HG03520 (cell line): ENCODE measurements at regions not wholly inside any gene's neighbourhood (a gene's known extent, or its start where the extent isn't known, plus 50 kb on each side); places are given as distances from the start of the nearest gene placed in this dataset.

ENCODE experiments used
- ATAC-seq: cut with Tn5 transposase; IDR thresholded peaks from one replicate; pipeline ENCODE4 v1.9.1; 2021; ENCODE audit warnings: mild to moderate bottlenecking, moderate library complexity; ENCODE audit not compliant: unreplicated experiment

GRCh38 chr14:22390824-22391461, 198.1 kb downstream of the DAD1 start:
- no peak for ATAC-seq

- no peak for ATAC-seq
Observed at GRCh38 chr14:22390195-22390594, 198.8 kb downstream of the DAD1 start.

GRCh38 chr14:22388669-22389595, 200.1 kb downstream of the DAD1 start:
- no peak for ATAC-seq

- ATAC-seq: no peak
Observed at GRCh38 chr14:22387776-22388241, 201.2 kb downstream of the DAD1 start.

GRCh38 chr14:22386924-22387775, 201.9 kb downstream of the DAD1 start:
- no peak for ATAC-seq

- ATAC-seq: no peak
Observed at GRCh38 chr14:22384974-22385526, 204.0 kb downstream of the DAD1 start.

- no peak for ATAC-seq
Observed at GRCh38 chr14:22384167-22384549, 204.9 kb downstream of the DAD1 start.

- no peak for ATAC-seq
Observed at GRCh38 chr14:22383515-22384166, 205.4 kb downstream of the DAD1 start.

GRCh38 chr14:22382955-22383354, 206.1 kb downstream of the DAD1 start:
- ATAC-seq: no peak

GRCh38 chr14:22382395-22382794, 206.6 kb downstream of the DAD1 start:
- no peak for ATAC-seq

GRCh38 chr14:22381766-22382165, 207.3 kb downstream of the DAD1 start:
- no peak for ATAC-seq

- no peak for ATAC-seq
Observed at GRCh38 chr14:22381408-22381760, 207.6 kb downstream of the DAD1 start.

GRCh38 chr14:22380571-22381407, 208.2 kb downstream of the DAD1 start:
- no peak for ATAC-seq

- no peak for ATAC-seq
Observed at GRCh38 chr14:22379727-22380126, 209.3 kb downstream of the DAD1 start.

GRCh38 chr14:22378181-22378580, 210.8 kb downstream of the DAD1 start:
- no peak for ATAC-seq

GRCh38 chr14:22375321-22375930, 213.6 kb downstream of the DAD1 start:
- ATAC-seq: no peak

GRCh38 chr14:22370084-22370847, 218.8 kb downstream of the DAD1 start:
- ATAC-seq: no peak

- no peak for ATAC-seq
Observed at GRCh38 chr14:22358726-22359125, 230.3 kb downstream of the DAD1 start.
